ENCODE measurements at regions not wholly inside any gene's neighbourhood (a gene's known extent, or its start where the extent isn't known, plus 50 kb on each side); places are given as distances from the start of the nearest gene placed in this dataset.
"Not testable (repeated sequence)": the region's sequence is repeated elsewhere in the genome, so short reads cannot be mapped to it uniquely, and the experiment has no call there.

GRCh38 chr2:75389271-75389670, 171.5 kb downstream of the EVA1A start:
- Histone ChIP-seq H3K4me1 (ENCODE audit: control insufficient read depth, insufficient read depth, low read length) (no peaks in the 10 kb centered on the region), H3K27ac (ENCODE audit: low read length) (no peak overlapping the region), H3K36me3 (ENCODE audit: control insufficient read depth, insufficient read depth, low read length) (no peaks in the 10 kb centered on the region), H3K9me3 (ENCODE audit: control insufficient read depth, insufficient read depth, low read length) (no peaks in the 10 kb centered on the region), H3K27me3 (ENCODE audit: control insufficient read depth, insufficient read depth, low read length) (no peaks in the 10 kb centered on the region), H3K4me3 (ENCODE audit: low read length) (no peak overlapping the region)
- no CpG with 5 or more reads among the region's 2 CpGs for WGBS (ENCODE audit: insufficient coverage, insufficient read length)
- DNase-seq (ENCODE audit: low read depth, low spot score), result no peak

DNA sequence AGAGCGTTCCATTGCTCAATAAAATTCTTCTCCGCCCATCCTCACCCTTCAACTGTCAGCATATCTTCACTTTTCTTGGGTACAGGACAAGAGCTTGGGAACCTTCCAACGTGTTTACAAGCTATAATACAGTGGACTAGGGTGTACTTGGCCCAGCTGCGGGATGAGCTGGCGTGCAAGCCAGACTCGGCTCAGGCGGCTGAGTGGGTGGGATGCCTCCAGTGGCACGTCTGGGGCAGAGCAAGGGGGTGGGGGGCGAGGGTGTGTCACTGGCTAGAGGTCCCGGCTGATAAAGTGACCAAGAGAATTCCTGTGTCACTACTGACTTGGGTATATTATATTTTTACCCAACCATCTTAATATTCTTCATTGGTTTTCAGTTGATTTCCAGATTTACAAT, 179.7 kb downstream of the EVA1A start:
- Histone ChIP-seq H3K27ac (ENCODE audit: low read length) (no peak overlapping the region), H3K4me1 (ENCODE audit: control insufficient read depth, insufficient read depth, low read length) (no peaks in the 10 kb centered on the region), H3K4me3 (ENCODE audit: low read length) (no peak overlapping the region), H3K27me3 (ENCODE audit: control insufficient read depth, insufficient read depth, low read length) (no peaks in the 10 kb centered on the region), H3K36me3 (ENCODE audit: control insufficient read depth, insufficient read depth, low read length) (no peaks in the 10 kb centered on the region), H3K9me3 (ENCODE audit: control insufficient read depth, insufficient read depth, low read length) (no peaks in the 10 kb centered on the region)
- WGBS (ENCODE audit: insufficient coverage, insufficient read length), result no CpG with 5 or more reads among the region's 10 CpGs
- no peak for DNase-seq (ENCODE audit: low read depth, low spot score)

DNA sequence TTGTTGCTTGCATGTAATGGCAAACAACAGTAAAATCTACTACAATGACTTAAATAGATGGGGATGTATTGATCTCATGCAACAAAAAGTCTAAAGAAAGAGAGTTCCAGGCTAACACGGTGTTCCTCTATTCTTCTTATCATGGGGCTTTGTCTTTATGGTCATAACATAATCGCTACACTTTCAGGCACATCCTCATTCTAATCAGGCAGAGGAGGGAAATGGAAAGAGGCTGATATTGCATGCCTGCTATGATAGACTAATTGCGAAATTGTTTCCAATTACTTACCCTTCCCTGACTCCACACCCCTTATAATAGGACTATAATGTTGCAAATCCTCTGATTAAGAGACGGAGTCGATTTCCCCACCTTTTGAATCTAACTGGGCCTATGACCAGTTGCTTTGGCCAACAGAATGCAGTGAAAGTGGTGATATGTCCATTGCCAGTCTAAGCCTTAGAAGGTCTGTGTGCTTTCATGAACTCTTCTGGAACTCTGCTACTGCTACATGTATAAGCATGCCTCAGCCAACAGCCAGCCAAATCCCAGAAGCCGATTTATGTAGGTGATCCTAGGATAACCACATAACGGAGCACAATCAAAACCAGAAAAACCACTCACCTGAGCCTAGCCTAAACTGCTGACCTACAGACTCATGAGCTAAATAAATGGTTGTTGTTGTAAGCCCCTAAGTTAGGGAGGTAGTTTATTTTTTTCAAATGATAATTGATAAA, 180.3 kb upstream of the TACR1 start:
- no peak overlapping the region for H3K4me3 ChIP-seq (ENCODE audit: low read length)
- H3K27ac ChIP-seq (ENCODE audit: low read length), result no peak overlapping the region
- WGBS (ENCODE audit: insufficient coverage, insufficient read length), result no CpG with 5 or more reads among the region's 7 CpGs
- H3K36me3 ChIP-seq (ENCODE audit: control insufficient read depth, insufficient read depth, low read length), result no peaks in the 10 kb centered on the region
- H3K9me3 ChIP-seq (ENCODE audit: control insufficient read depth, insufficient read depth, low read length), result no peaks in the 10 kb centered on the region
- peaks cover 1% of the 10 kb centered on the region; the same call in 1 of the 2 replicates for H3K4me1 ChIP-seq (ENCODE audit: control insufficient read depth, insufficient read depth, low read length)
- no peaks in the 10 kb centered on the region for H3K27me3 ChIP-seq (ENCODE audit: control insufficient read depth, insufficient read depth, low read length)
- DNase-seq (ENCODE audit: low read depth, low spot score), result no peak

DNA sequence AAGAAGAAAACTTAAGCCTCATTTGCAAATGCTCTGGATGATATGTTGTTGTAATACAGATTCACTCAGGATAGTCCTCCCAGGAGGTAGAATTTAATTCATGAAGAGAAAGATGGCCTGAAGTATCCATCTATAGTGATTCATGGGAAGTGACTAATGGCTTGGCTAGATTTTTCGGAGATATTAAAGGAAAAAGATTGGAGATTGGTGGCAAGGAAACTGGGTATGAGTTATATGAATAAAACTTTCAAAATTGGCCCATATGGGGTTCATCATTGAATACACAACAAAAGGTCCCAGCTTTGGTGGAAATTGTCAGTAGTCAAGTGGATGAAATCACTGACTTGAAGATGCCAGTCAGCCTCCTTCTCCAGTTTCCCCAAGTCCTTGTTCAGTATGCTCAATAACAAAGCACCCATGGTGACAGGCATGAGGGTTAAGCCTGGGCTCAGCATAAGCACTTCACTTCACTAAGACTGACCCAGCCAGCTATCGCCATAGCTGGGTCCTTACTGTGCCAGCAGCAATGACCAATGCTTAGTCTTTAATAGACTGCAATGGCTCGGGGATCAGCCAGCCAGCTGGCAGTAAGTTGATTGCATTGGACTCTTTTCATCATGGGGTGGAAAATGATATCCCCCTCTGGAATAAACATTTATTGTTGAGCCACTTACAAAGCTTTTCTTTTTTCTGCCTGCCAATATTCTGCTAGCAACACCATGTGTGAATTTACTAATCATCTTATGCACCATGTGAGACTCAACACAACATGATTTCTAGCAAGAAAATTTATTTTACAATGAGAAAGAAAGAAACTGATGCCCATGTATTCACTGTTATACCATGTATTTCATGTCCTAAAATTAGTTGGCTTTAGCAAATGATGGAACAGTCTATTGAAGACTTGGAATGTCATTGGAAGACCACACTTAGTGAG, 176.6 kb upstream of the TACR1 start:
- Histone ChIP-seq H3K36me3 (ENCODE audit: control insufficient read depth, insufficient read depth, low read length) (no peaks in the 10 kb centered on the region), H3K4me3 (ENCODE audit: low read length) (no peak overlapping the region), H3K9me3 (ENCODE audit: control insufficient read depth, insufficient read depth, low read length) (no peaks in the 10 kb centered on the region), H3K27me3 (ENCODE audit: control insufficient read depth, insufficient read depth, low read length) (no peaks in the 10 kb centered on the region), H3K4me1 (ENCODE audit: control insufficient read depth, insufficient read depth, low read length) (peaks cover 2% of the 10 kb centered on the region; the same call in 1 of the 2 replicates), H3K27ac (ENCODE audit: low read length) (no peak overlapping the region)
- 100% methylated on average over 1 of the region's 3 CpGs for WGBS (ENCODE audit: insufficient coverage, insufficient read length)
- DNase-seq (ENCODE audit: low read depth, low spot score), result no peak

- H3K27ac ChIP-seq (ENCODE audit: low read length); H3K4me3 ChIP-seq (ENCODE audit: low read length); H3K4me1 ChIP-seq (ENCODE audit: control insufficient read depth, insufficient read depth, low read length); H3K9me3 ChIP-seq (ENCODE audit: control insufficient read depth, insufficient read depth, low read length); H3K27me3 ChIP-seq (ENCODE audit: control insufficient read depth, insufficient read depth, low read length); H3K36me3 ChIP-seq (ENCODE audit: control insufficient read depth, insufficient read depth, low read length): not testable (repeated sequence)
- no CpG with 5 or more reads among the region's 6 CpGs for WGBS (ENCODE audit: insufficient coverage, insufficient read length)
- peak; percentile 31 for DNase-seq (ENCODE audit: low read depth, low spot score)
Measured at GRCh38 chr2:75374414-75374957, 175.2 kb upstream of the TACR1 start.

- Histone ChIP-seq H3K27me3 (ENCODE audit: control insufficient read depth, insufficient read depth, low read length) (no peaks in the 10 kb centered on the region), H3K4me3 (ENCODE audit: low read length) (no peak overlapping the region), H3K4me1 (ENCODE audit: control insufficient read depth, insufficient read depth, low read length) (no peaks in the 10 kb centered on the region), H3K36me3 (ENCODE audit: control insufficient read depth, insufficient read depth, low read length) (no peaks in the 10 kb centered on the region), H3K27ac (ENCODE audit: low read length) (no peak overlapping the region), H3K9me3 (ENCODE audit: control insufficient read depth, insufficient read depth, low read length) (no peaks in the 10 kb centered on the region)
- WGBS (ENCODE audit: insufficient coverage, insufficient read length), result no CpG with 5 or more reads among the region's 1 CpG
- no peak for DNase-seq (ENCODE audit: low read depth, low spot score)
Measured at GRCh38 chr2:75367401-75367800, 168.1 kb upstream of the TACR1 start.

DNA sequence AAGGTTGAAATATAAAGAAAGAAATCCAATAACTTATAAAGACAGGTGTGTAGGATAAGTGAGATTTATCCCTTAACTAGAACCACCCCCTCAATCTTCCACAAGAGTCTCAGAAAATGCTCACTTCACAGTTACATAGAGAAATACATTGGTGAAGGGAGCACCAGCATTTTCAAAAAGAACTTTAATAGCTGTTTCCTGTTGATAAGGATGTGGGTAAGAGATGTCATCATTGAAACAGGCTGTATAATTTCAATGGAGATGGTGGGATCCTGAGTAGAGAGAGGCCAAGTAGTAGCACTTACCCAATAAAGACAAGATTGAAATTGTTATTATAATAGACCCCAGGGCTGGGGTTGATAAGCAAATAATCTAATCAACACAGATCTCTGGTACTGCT, 162.2 kb upstream of the TACR1 start:
- Histone ChIP-seq H3K4me3 (ENCODE audit: low read length) (no peak overlapping the region), H3K27ac (ENCODE audit: low read length) (no peak overlapping the region), H3K27me3 (ENCODE audit: control insufficient read depth, insufficient read depth, low read length) (no peaks in the 10 kb centered on the region), H3K9me3 (ENCODE audit: control insufficient read depth, insufficient read depth, low read length) (no peaks in the 10 kb centered on the region), H3K4me1 (ENCODE audit: control insufficient read depth, insufficient read depth, low read length) (no peaks in the 10 kb centered on the region), H3K36me3 (ENCODE audit: control insufficient read depth, insufficient read depth, low read length) (no peaks in the 10 kb centered on the region)
- no peak for DNase-seq (ENCODE audit: low read depth, low spot score)

GRCh38 chr2:75360945-75361344, 161.6 kb upstream of the TACR1 start:
- DNase-seq (ENCODE audit: low read depth, low spot score), result no peak
- no peak overlapping the region for H3K4me3 ChIP-seq (ENCODE audit: low read length)
- H3K36me3 ChIP-seq (ENCODE audit: control insufficient read depth, insufficient read depth, low read length), result no peaks in the 10 kb centered on the region
- no CpG with 5 or more reads among the region's 1 CpG for WGBS (ENCODE audit: insufficient coverage, insufficient read length)
- H3K4me1 ChIP-seq (ENCODE audit: control insufficient read depth, insufficient read depth, low read length), result no peaks in the 10 kb centered on the region
- H3K27me3 ChIP-seq (ENCODE audit: control insufficient read depth, insufficient read depth, low read length), result no peaks in the 10 kb centered on the region
- no peak overlapping the region for H3K27ac ChIP-seq (ENCODE audit: low read length)
- no peaks in the 10 kb centered on the region for H3K9me3 ChIP-seq (ENCODE audit: control insufficient read depth, insufficient read depth, low read length)

DNA sequence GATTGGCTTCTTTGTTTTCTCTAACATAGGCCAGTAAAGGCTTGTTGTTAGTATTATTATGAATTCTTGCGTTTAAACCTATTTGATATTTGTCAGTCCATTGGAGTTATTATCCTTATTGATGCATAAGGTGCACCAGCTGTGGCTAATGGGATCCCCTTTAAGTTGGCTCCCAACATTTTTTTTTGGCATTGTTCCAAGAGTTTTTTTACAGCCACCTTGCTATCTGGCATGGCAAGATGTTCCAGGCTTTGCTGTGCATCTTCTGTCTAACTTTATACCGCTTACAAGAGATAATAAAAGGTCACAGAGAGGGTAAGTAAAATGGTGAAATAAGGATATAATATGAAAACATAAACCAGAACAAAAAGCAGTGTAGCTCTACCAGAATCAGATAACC, 157.5 kb upstream of the TACR1 start:
- H3K9me3 ChIP-seq (ENCODE audit: control insufficient read depth, insufficient read depth, low read length), result no peaks in the 10 kb centered on the region
- no peak for DNase-seq (ENCODE audit: low read depth, low spot score)
- no peak overlapping the region for H3K4me3 ChIP-seq (ENCODE audit: low read length)
- H3K27me3 ChIP-seq (ENCODE audit: control insufficient read depth, insufficient read depth, low read length), result no peaks in the 10 kb centered on the region
- H3K27ac ChIP-seq (ENCODE audit: low read length), result no peak overlapping the region
- no CpG with 5 or more reads among the region's 2 CpGs for WGBS (ENCODE audit: insufficient coverage, insufficient read length)
- no peaks in the 10 kb centered on the region for H3K36me3 ChIP-seq (ENCODE audit: control insufficient read depth, insufficient read depth, low read length)
- no peaks in the 10 kb centered on the region for H3K4me1 ChIP-seq (ENCODE audit: control insufficient read depth, insufficient read depth, low read length)

DNA sequence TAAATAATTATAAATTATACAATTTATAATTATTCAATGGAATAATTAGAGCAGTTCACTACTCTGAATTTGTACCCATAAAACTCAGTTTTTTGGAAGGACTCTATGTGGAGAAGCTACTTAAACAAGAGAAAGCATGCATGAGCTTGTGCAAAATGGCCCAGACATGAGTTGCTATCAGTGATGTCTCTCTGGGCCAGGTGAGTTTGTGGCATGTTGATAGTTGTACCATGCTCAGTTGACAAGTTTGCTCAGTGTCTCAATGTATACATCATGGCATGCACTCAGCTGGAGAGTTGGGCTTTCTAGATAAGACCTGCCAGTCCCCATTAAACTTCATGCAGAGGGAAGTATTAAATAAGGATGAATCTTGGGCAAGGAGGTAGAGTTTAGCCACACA, 153.8 kb upstream of the TACR1 start:
- Histone ChIP-seq H3K27me3 (ENCODE audit: control insufficient read depth, insufficient read depth, low read length) (no peaks in the 10 kb centered on the region), H3K36me3 (ENCODE audit: control insufficient read depth, insufficient read depth, low read length) (no peaks in the 10 kb centered on the region), H3K27ac (ENCODE audit: low read length) (no peak overlapping the region), H3K4me1 (ENCODE audit: control insufficient read depth, insufficient read depth, low read length) (no peaks in the 10 kb centered on the region), H3K9me3 (ENCODE audit: control insufficient read depth, insufficient read depth, low read length) (no peaks in the 10 kb centered on the region), H3K4me3 (ENCODE audit: low read length) (no peak overlapping the region)
- no peak for DNase-seq (ENCODE audit: low read depth, low spot score)

All from iPS DF 6.9 (cell line).